WTC11 (cell line): ENCODE measurements at regions not wholly inside any gene's neighbourhood (a gene's known extent, or its start where the extent isn't known, plus 50 kb on each side); places are given as distances from the start of the nearest gene placed in this dataset.

Source experiments
- CREB1 ChIP-seq: sonication (generic); formaldehyde crosslinking; IDR thresholded peaks from 2 replicates; pipeline ENCODE4 v1.8.0; 2023; ENCODE audit warnings: mild to moderate bottlenecking, missing genetic modification reagents
- CTCF ChIP-seq: fragments of 200-600 bp; IDR thresholded peaks from 2 replicates; pipeline ENCODE4 v1.8.0; 2022; ENCODE audit warnings: antibody characterized with exemption
- FOXP1 ChIP-seq: sonication (generic); formaldehyde crosslinking; IDR thresholded peaks from 2 replicates; pipeline ENCODE4 v1.8.0; 2022; ENCODE audit warnings: missing genetic modification reagents, mild to moderate bottlenecking, moderate library complexity, borderline replicate concordance
- JUN ChIP-seq: sonication (generic); formaldehyde crosslinking; IDR thresholded peaks from 2 replicates; pipeline ENCODE4 v1.8.0; 2023; ENCODE audit warnings: mild to moderate bottlenecking, missing genetic modification reagents
- MAX ChIP-seq: sonication (generic); formaldehyde crosslinking; IDR thresholded peaks from 2 replicates; pipeline ENCODE4 v1.8.0; 2022; ENCODE audit warnings: mild to moderate bottlenecking, missing genetic modification reagents
- SMAD3 ChIP-seq: sonication (generic); formaldehyde crosslinking; IDR thresholded peaks from 2 replicates; pipeline ENCODE4 v1.8.0; 2022; ENCODE audit warnings: missing genetic modification reagents, mild to moderate bottlenecking, borderline replicate concordance
- SMAD4 ChIP-seq: sonication (generic); formaldehyde crosslinking; IDR thresholded peaks from 2 replicates; pipeline ENCODE4 v1.8.0; 2022; ENCODE audit warnings: mild to moderate bottlenecking, missing genetic modification reagents
- SP1 ChIP-seq: sonication (generic); formaldehyde crosslinking; conservative IDR thresholded peaks from 2 replicates; pipeline ENCODE4 v1.8.1; 2022; ENCODE audit warnings: missing genetic modification reagents
- ZNF671 ChIP-seq: fragments of 250-450 bp; sonication (Bioruptor Pico); IDR thresholded peaks from 2 replicates; pipeline ENCODE4 v1.8.0; 2021; ENCODE audit warnings: mild to moderate bottlenecking

GRCh38 chr10:29136411-29136810 is 152.5 kb upstream of the LYZL1 start:
- no peak for TF ChIP-seq CREB1 (CRISPR knock-in tag)
- TF ChIP-seq JUN, result no peak
- TF ChIP-seq SP1, result no peak
- no peak for TF ChIP-seq SMAD4 (CRISPR knock-in tag)
- TF ChIP-seq CTCF, result no peak
- TF ChIP-seq SMAD3, result no peak
- no peak for TF ChIP-seq ZNF671 (CRISPR knock-in tag)
- TF ChIP-seq FOXP1 (CRISPR knock-in tag), result no peak
- no peak for TF ChIP-seq MAX (CRISPR knock-in tag)
